ENCODE measurements at regions not wholly inside any gene's neighbourhood (a gene's known extent, or its start where the extent isn't known, plus 50 kb on each side); places are given as distances from the start of the nearest gene placed in this dataset.

DNA sequence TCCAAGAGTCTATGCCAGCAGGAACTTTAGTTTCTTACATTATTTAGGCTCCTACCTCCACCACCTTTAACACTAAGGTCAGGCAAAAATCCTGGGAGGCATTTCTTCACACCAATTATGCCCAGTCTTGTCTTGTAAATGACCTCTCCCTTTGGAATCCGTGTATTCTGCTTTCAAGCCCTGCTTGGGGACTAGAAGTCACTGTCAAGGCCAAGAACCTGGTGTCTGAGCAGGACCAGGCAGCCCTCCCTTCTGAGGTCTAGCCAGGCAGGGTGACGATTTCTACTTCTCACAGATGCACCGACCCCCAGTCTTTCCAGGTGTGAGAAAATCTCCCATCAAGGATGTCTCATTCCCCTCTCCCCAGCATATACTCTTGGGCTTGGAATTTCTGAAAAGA is 82.7 kb upstream of the C1QTNF7 start (continued):
- TF ChIP-seq, protein P1, sequence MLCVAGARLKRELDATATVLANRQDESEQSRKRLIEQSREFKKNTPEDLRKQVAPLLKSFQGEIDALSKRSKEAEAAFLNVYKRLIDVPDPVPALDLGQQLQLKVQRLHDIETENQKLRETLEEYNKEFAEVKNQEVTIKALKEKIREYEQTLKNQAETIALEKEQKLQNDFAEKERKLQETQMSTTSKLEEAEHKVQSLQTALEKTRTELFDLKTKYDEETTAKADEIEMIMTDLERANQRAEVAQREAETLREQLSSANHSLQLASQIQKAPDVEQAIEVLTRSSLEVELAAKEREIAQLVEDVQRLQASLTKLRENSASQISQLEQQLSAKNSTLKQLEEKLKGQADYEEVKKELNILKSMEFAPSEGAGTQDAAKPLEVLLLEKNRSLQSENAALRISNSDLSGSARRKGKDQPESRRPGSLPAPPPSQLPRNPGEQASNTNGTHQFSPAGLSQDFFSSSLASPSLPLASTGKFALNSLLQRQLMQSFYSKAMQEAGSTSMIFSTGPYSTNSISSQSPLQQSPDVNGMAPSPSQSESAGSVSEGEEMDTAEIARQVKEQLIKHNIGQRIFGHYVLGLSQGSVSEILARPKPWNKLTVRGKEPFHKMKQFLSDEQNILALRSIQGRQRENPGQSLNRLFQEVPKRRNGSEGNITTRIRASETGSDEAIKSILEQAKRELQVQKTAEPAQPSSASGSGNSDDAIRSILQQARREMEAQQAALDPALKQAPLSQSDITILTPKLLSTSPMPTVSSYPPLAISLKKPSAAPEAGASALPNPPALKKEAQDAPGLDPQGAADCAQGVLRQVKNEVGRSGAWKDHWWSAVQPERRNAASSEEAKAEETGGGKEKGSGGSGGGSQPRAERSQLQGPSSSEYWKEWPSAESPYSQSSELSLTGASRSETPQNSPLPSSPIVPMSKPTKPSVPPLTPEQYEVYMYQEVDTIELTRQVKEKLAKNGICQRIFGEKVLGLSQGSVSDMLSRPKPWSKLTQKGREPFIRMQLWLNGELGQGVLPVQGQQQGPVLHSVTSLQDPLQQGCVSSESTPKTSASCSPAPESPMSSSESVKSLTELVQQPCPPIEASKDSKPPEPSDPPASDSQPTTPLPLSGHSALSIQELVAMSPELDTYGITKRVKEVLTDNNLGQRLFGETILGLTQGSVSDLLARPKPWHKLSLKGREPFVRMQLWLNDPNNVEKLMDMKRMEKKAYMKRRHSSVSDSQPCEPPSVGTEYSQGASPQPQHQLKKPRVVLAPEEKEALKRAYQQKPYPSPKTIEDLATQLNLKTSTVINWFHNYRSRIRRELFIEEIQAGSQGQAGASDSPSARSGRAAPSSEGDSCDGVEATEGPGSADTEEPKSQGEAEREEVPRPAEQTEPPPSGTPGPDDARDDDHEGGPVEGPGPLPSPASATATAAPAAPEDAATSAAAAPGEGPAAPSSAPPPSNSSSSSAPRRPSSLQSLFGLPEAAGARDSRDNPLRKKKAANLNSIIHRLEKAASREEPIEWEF (IDR thresholded peaks at IDR 0.05; ENCODE audit: insufficient replicate concordance, low read depth, low read length) = no peak
- TF ChIP-seq MTA3 (IDR thresholded peaks at IDR 0.05; ENCODE audit: borderline replicate concordance, low read length) (no peak), SMAD5 (IDR thresholded peaks at IDR 0.05; ENCODE audit: low read depth) (no peak), CBX3 (IDR thresholded peaks at IDR 0.05; ENCODE audit: borderline replicate concordance, low read depth) (no peak), ZSCAN29 (IDR thresholded peaks at IDR 0.05) (no peak), EED (IDR thresholded peaks at IDR 0.05; ENCODE audit: low read depth) (no peak), ASH2L (IDR thresholded peaks at IDR 0.05; ENCODE audit: borderline replicate concordance, low read depth) (no peak), BMI1 (IDR thresholded peaks at IDR 0.05; ENCODE audit: borderline replicate concordance) (no peak), MEF2A (IDR thresholded peaks at IDR 0.05; ENCODE audit: insufficient read depth, low read depth, low read length) (no peak)
- TF ChIP-seq, protein P2, sequence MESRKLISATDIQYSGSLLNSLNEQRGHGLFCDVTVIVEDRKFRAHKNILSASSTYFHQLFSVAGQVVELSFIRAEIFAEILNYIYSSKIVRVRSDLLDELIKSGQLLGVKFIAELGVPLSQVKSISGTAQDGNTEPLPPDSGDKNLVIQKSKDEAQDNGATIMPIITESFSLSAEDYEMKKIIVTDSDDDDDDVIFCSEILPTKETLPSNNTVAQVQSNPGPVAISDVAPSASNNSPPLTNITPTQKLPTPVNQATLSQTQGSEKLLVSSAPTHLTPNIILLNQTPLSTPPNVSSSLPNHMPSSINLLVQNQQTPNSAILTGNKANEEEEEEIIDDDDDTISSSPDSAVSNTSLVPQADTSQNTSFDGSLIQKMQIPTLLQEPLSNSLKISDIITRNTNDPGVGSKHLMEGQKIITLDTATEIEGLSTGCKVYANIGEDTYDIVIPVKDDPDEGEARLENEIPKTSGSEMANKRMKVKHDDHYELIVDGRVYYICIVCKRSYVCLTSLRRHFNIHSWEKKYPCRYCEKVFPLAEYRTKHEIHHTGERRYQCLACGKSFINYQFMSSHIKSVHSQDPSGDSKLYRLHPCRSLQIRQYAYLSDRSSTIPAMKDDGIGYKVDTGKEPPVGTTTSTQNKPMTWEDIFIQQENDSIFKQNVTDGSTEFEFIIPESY (IDR thresholded peaks at IDR 0.05) = no peak
- TF ChIP-seq, protein P3, sequence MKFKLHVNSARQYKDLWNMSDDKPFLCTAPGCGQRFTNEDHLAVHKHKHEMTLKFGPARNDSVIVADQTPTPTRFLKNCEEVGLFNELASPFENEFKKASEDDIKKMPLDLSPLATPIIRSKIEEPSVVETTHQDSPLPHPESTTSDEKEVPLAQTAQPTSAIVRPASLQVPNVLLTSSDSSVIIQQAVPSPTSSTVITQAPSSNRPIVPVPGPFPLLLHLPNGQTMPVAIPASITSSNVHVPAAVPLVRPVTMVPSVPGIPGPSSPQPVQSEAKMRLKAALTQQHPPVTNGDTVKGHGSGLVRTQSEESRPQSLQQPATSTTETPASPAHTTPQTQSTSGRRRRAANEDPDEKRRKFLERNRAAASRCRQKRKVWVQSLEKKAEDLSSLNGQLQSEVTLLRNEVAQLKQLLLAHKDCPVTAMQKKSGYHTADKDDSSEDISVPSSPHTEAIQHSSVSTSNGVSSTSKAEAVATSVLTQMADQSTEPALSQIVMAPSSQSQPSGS (IDR thresholded peaks at IDR 0.05; ENCODE audit: low read length) = no peak
- TF ChIP-seq, protein P4, sequence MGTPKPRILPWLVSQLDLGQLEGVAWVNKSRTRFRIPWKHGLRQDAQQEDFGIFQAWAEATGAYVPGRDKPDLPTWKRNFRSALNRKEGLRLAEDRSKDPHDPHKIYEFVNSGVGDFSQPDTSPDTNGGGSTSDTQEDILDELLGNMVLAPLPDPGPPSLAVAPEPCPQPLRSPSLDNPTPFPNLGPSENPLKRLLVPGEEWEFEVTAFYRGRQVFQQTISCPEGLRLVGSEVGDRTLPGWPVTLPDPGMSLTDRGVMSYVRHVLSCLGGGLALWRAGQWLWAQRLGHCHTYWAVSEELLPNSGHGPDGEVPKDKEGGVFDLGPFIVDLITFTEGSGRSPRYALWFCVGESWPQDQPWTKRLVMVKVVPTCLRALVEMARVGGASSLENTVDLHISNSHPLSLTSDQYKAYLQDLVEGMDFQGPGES (IDR thresholded peaks at IDR 0.05) = no peak
